Testis (tissue), 2 donors: ENCODE measurements at regions not wholly inside any gene's neighbourhood (a gene's known extent, or its start where the extent isn't known, plus 50 kb on each side); places are given as distances from the start of the nearest gene placed in this dataset.

ENCODE experiments used
- POLR2A ChIP-seq: fragments of 450-650 bp; IDR thresholded peaks from one replicate; pipeline ENCODE4 v1.6.1; 2017; ENCODE audit warnings: antibody characterized with exemption, mild to moderate bottlenecking, moderate library complexity
- TF ChIP-seq, protein P1 (sequence below), 3 experiments: fragments of 450-650 bp in 2 of 3; fragments of 200-600 bp in 1 of 3; sonication (generic) in 1 of 3; IDR thresholded peaks; one replicate each; pipeline ENCODE4 v1.5.1; 2016 to 2019; ENCODE audit warnings: antibody characterized with exemption in 3 of 3, mild to moderate bottlenecking in 2 of 3, moderate library complexity in 1 of 3

DNA sequence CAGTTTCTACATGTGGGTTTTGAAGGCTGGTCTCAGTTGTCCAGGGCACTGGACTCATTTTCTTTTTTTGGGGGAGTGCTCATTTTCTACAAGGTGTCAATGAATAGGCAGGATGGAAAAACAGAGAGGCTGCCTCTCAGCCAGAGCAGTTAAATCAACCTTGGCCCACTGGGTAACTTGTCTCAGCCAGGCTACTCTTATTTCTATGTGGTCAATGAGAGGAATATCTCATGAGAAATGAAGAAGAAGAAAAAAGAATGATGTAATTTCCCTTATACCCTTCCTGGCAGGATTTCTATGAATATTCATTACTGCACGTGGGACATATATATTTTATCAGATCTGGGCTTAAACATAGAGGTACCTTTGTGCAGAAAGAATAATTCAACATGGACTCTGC lies 155.2 kb upstream of the E2F7 start:
- TF ChIP-seq, protein P1, sequence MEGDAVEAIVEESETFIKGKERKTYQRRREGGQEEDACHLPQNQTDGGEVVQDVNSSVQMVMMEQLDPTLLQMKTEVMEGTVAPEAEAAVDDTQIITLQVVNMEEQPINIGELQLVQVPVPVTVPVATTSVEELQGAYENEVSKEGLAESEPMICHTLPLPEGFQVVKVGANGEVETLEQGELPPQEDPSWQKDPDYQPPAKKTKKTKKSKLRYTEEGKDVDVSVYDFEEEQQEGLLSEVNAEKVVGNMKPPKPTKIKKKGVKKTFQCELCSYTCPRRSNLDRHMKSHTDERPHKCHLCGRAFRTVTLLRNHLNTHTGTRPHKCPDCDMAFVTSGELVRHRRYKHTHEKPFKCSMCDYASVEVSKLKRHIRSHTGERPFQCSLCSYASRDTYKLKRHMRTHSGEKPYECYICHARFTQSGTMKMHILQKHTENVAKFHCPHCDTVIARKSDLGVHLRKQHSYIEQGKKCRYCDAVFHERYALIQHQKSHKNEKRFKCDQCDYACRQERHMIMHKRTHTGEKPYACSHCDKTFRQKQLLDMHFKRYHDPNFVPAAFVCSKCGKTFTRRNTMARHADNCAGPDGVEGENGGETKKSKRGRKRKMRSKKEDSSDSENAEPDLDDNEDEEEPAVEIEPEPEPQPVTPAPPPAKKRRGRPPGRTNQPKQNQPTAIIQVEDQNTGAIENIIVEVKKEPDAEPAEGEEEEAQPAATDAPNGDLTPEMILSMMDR (IDR thresholded peaks at IDR 0.05): no peak
- no peak for TF ChIP-seq POLR2A
